Esophagus mucosa (tissue), 1 donor: ENCODE measurements at regions not wholly inside any gene's neighbourhood (a gene's known extent, or its start where the extent isn't known, plus 50 kb on each side); places are given as distances from the start of the nearest gene placed in this dataset.
A peak's percentile ranks its signal among the peaks of the same experiment; 100 is the strongest.

ENCODE experiments used
- ATAC-seq: fragments of 200-7000 bp; cut with Tn5 transposase; one replicate; pipeline ENCODE4 v1.9.1; 2020
- donor health status: DM: yes; HTN: yes; CAD: no.

DNA sequence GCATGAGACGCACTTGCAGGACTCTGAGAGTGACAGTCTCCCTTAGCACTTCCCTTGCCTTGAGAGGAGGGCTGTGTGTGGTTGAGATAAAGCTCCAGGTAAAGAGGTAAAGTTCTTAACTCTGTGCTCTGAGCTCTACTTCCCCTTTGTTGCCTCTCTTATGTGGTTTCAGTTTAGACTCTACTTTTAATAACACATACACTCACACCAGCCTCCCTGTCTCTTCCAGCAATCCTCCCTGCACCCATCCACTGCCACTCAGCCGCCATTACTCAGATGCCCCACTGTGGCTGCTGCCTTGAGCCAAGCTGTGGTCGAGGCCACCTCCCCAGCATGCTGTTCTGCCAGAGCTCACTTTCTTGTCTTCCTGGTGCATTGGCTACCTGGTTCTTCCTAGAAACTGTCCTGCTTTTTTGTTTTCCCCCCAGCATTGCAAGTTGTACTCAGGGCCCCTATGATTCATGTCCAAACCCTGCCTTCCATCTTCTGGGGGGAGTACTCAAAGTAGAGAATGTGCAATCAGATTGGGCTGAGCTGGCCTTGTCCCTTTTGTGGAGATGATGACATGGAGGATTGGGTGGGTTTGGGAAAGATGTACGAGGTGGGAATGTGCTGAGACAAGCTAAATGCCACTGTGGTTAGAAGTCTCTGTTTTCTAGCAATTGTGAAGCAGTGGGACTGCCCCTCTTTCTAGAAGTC, 115.5 kb upstream of the PARP11 start:
- peak; percentile 20 for ATAC-seq

DNA sequence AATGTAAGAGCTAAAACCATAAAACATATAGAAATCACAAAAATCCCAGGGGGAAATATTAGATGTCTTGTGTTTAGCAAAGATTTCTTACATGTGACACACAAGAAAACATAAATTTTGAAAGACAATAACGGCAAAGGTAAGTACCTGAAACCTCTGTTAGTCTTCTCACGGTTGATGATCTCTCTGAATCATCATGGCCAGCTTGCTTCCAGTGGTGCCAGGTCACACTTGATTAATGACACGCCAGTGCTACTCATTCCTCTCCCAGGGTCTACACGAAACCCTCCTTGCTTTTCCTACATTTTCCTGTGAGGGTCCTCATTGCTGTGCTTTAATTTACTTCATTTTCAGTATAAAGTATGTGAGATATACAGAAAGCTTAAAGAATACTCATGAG, 114.4 kb upstream of the PARP11 start:
- no peak for ATAC-seq

DNA sequence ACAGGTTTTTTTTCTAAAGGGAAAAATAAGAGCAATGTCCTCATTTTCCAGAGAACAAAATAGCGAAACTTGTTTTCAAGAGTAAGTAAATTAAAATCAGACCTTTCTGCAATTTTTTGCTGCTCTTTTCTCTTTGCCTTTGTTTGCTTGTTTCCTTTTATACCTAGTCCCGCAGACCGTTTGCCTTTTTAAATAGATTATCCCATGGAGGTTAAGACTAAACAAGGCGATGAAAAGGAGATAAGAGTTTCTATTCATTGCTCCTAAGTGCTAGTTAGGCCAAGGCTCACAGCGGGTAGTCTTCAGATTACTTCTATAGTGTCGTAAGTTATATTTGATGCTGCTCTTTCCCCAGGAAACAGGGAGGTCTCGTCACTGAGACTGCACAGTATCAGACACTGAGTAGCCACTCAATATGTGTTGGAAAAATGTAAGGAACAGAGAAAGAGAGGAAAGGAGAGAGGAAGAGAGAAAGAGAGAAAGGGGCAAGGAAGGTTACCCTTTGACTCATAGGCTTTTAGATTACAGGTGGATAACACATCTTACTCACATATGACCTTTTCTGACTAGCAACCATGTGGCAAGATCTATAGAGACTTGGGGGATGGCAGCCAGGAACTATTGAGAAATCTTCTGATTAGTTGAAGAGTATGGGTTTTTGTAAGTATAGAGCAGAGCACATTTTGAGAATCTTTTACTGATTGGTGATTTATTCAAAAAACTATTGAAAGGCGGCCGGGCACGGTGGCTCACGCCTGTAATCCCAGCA, 107.5 kb upstream of the PARP11 start:
- no peak for ATAC-seq

DNA sequence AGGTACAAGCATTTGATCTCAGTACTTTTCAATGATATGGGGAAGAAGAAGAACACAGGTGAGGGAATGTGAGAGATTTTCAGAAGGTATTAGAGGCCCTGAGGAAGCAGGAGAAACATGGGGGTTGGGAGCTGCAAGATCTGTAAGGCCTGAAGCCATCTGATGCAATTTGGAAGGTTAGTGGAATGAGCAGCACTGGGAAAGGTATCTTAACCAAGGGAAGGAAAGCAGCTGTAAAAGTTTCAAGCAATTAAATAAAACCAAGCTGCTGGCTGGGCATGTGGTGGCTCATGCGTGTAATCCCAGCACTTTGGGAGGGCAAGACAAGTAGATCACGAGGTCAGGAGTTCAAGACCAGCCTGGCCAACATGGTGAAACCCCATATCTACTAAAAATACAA, 104.4 kb upstream of the PARP11 start:
- ATAC-seq: no peak

DNA sequence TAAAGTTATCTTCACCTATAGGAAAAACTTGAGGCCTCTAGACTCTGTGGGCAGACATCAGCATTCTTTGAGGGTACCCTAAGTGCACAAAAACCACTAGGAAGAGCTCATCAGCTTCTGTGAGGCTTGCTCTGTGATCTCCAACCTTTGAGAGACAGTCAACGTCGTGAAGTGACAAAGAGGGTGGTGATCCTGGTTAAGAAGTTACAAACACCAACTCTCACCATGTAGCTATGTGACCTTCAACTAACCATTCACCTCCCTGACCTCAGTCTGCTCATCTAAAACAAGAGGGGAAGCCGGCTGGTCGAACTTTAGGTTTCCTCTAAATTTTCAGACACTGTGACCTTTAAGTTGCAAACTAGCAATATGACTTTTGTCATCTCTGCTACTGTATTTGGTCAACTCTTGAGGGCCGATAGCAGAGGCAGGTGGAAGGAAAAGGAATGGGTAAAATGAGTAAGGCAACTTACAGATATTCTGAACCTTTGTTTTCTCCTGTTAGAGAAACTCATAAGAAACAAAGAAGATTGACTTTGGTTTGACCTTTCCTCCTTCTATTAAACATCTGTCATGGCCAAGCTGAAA, 103.2 kb upstream of the PARP11 start:
- no peak for ATAC-seq

DNA sequence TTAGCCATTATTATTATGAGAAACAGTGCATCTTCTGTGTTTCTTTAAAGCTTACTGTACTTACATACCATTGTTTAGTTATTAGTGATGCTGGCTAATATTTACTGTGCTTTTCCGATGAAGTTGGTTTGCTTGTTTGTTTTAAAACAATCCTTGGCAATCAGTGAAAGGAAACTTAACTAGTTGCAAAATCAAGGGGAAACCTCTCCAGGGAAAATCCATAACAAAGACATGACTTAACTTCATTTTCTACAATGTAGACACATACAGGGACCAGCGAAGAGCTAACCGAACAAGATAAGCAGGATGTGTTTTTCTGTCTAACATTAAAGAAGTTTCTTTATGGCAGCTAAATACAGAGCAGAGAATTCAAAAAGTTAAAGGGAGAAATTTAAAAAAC, 102.5 kb upstream of the PARP11 start:
- no peak for ATAC-seq

DNA sequence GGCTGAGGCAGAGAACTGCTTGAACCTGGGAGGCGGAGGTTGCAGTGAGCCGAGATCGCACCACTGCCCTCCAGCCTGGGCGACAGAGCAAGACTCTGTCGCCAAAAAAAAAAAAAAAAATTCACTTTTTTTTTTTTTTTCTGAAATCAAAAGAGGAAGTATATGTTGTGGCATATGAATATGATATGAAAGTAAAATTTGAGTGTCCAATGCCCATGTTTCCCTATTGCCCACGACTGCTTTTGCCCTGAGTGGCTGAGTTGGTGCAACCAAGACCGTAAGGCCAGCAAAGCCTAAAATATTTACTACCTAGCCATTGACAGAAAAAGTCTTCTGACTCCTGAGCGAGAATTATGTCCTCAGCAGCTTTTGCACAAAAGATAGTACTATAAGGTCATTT, 101.7 kb upstream of the PARP11 start:
- no peak for ATAC-seq

DNA sequence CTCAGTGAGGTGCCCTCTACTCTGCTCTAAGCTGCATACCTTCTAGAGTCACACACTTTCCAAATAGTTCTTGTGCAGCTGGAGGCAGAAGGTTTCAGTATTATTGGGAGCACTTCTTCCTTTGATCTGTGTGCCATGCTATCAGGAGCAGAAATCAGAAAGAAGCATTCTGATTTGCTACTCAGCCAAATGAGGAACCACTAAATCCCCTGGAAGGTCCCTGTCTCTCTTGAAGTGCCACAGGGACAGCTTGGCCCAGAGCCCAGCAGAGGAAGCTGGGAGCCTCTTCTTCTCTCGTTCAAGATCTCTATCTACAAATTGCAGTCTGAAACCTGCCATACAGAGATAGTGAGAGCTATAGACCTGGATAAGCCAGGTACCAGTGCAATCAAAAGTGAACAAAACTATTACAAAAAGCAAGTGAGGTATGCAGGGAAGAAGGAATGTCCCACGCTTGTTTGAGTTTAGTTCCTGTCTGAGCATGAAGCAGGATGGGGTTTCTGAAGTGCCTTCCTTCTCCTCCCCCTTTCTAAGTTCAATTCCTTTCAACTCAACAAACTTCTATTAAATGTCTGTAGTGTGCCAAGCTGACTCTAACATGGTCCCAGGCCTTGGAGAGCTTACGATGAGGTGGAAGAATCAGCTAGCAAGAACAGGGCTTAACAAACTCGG, 100.9 kb upstream of the PARP11 start:
- ATAC-seq: no peak

DNA sequence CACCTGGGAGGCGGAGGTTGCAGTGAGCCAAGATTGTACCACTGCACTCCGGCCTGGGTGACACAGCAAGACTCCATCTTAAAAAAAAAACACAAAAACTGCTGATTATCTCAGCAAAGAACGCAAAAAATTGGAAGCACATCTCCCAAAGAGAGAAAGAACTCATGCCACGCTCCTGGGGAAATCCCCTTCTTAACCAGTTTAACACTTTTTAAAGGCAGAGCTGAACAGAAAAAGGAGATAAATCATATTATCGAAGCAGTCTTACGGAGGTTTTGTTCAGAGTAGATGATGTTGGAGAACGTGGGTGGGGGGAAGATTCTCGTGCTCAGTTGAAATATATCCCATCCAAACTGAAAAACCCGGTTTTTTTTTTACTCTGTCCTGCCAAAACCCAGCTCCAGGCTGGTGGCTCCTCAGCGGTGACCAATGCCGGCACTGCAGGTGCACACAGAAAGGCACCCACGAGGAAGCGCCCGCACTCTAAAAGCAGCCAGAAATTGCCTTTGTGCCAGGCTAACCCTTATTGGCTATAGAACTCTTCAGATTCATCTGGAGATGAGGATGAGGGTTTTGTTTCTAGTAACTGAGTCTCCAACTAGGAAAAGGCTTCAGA, 100.2 kb upstream of the PARP11 start:
- no peak for ATAC-seq

DNA sequence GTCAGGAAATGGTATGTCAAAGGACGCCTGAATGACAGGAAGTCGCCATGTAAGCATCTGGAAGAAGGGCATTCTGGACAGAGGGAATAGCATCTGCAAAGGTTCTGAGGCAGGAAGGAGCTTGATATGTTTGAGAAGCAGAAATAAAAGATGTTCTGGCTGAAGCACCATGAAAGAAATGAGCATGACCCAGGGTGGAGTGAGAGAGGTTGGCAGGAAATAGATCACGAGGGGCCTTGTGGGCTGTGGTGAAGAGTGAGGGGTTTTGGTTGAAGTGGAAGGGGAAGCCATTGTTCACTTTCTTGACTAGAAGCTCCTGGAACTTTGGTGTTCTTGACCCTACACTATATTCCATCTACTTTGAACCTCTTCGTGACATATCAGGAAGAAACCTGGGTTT, 99.4 kb upstream of the PARP11 start:
- ATAC-seq: no peak

DNA sequence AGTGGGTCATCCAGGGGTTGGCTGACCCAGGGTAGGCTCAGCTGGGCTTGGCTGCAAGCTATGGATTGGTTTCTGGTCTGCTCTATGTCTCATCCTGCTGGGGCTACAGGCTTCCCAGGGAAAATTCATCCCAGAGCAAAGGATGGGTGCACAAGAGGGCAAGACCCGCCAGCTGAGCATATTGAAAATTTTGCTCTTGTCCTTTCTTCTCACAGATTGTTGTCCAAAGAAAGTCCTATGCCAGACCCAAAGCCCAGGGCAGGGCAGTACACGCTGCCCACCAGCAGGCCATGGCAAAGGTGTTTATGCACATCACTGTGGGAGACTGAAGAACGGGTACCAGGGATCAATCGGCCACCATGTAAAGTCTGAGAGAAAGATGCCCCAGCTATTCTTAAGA, 95.3 kb upstream of the PARP11 start:
- ATAC-seq: no peak

DNA sequence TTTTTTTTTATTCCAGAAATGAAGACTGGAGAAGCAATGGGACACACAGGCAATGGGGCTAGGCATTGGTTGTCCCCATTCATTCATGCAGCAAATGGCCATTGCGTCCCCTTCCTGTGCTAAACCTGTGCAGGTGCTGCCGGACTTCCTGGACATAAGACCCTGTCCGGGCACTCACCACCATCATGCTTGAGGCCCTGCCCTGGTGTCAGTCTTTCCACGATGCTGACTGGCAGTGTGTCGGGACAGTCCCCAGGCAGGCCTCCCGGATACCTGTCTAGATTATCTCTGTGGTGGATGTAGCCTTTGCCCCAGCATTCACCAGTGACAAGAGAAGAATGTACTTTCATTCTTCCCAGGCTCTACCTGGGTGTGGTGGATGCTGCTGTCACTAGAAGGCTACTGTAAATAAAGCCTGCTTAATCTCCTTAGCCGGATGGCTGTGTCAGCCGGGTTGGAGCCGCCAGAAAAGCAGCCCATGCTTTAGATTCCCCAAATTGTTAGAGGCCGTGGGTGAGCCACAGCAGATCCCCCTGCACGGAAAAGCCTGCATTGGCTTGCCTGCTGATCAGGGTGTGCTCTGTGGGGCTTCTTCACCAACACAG, 94.5 kb upstream of the PARP11 start:
- peak; percentile 44 for ATAC-seq

DNA sequence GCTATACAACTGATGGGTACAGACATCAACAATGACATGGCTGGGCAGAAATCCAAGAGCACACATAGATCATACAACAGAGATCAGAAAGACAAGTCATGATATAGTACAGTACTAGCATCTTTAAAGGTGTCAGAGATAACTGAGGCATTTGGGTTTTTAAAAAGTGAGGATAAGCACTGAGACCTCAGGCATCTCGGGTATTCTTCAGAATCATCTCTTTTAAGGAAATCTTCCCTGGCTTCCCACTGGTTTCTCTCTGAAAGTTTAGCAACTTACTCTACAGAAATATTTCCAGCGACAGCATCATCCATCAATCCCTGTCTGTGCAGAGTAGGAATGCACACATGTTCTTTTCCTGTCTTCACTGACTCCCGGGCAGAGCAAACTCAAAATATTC, 93.2 kb upstream of the PARP11 start:
- ATAC-seq: no peak

DNA sequence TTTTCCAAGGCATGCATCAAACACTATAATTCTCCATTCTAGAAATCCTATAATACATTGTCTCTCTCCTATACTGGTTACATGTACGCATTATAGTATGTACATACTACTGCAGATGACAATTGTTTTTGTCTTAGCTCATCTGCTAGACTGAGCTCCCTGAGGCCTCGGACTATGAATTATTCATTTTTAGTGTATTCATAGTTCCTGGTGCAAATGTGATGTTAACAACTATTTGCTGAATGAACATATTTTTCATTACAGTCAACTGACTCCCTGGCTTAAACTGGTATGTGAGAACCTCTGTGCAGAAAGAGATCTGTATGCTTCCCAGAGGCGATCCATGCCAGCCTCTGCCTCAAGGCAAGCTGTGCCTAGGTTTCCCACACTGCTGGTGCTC, 91.8 kb upstream of the PARP11 start:
- no peak for ATAC-seq

DNA sequence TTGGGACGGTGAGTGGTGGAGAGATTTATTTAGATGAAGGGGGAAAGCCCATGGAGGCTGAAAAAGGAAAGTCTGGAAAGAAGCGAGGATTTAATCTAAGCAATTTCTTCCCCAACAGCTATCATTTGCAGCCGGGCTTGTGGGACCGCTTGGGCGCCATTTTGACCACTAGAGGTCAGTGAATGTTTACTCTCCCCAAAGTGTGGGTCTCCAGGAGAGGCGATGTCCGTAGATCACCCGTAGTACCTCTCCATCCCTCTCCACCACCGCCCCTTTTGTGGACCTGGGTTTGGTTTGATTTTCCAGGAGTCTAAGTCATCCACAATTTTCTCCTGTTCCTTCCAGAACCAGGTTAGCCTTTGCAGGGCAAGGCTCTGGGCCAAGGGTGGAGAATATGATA, 91.2 kb upstream of the PARP11 start:
- no peak for ATAC-seq

DNA sequence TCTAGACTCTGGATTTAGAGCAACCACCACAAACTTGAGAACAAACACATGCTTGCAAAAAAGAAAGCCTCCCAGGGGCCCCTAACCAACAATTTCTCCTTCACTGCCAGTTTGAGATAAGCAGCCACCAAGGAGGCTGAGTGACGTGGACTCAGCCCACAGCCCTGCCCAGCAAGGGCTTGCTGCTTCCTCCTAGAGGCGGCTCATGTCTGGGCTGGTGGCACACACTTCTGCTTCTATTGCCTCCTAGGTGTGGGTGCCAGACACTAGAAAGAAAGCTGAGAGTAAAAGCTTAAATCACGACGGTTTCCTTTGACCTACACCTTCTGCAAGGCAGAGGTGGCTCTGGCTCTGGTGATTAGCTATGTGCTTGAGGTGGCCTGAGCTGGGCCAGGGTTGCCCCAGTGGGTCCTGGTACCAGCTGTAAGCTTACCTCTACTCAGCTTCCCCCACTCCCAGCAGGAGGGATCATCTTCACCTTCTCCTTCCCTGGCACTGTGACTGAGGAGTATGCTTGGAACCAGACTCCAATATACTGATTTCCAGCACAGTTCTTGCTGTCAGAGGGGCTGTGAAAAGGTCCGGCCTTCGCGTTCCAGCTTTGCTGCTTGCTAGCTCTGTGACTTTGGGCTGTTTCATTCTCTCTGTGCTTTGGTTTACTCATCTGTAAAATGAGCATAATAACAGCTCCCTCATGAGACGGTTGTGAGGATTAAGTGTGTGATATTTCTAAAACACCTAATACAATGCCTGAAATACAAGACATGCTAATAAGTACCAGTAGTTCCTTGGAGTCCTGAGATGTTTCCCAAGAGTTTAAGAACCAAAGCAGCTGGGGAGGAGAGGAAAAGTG, 89.7 kb upstream of the PARP11 start:
- ATAC-seq: no peak

DNA sequence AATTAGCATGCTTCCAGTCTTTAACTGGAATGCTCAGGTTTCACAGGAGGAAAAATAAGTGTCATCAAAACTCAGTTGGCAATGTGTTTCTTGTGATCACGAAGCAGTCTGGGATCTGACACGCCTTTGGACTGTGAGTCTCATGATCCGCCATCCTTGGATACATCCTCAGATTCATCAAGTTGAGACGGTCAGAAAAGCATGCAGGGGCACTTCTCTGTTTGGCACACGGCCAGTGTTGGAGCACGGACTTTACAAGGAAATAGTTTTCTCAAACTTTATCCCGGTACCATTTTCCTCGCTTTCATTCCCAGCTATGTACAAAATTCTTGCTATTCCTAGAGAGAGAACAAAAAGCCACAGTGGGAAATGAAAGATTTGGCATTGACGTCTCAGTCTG, 88.4 kb upstream of the PARP11 start:
- no peak for ATAC-seq

DNA sequence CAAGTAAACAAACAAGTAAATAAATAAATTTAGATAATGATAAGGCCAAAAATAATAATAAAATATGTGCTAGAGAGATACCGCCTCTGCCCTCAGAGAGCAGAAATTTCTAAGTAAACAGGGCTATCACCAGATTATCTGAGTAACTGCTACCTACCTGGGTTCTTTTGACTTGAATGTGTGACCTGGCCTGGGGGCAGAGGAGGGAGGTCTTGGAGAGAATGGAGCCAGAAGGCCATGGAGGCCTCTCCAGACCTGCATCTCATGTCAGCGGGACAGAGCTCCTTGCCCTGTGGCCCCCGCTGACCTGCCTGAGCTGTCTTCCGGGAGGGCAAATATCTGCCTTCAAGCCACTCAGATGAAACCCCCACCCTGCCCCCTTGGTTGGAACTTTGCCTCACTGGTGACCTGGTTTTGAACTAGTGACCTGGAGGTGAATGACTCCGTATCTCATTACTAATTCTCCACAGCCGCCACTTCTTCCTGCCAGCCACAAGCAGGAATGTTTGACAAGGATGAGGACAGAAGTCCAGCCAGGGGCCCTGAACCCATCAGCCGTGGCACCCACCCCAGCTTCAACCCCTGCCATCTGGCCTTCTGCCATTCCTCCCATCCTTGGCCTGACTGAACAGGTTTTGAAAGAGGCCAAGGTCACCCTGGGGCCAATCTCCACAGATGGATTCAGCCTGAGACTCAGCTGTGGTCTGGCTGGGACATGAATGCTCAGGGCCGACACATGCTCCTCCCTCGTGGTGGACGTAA, 86.8 kb upstream of the PARP11 start:
- no peak for ATAC-seq

DNA sequence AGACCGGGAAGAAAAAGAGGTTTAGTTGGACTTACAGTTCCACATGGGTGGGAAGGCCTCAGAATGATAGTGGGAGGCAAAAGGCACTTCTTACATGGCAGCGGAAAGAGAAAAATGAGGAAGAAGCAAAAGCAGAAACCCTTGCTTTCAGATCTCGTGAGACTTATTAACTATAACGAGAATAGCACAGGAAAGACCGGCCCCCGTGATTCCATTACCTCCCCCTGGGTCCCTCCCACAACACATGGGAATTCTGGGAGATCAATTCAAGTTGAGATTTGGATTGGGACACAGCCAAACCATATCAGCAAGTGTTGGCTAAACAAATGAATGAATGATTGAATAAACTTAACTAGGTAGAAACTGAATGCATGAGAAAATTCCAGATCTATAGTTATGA, 85.3 kb upstream of the PARP11 start:
- ATAC-seq: no peak

DNA sequence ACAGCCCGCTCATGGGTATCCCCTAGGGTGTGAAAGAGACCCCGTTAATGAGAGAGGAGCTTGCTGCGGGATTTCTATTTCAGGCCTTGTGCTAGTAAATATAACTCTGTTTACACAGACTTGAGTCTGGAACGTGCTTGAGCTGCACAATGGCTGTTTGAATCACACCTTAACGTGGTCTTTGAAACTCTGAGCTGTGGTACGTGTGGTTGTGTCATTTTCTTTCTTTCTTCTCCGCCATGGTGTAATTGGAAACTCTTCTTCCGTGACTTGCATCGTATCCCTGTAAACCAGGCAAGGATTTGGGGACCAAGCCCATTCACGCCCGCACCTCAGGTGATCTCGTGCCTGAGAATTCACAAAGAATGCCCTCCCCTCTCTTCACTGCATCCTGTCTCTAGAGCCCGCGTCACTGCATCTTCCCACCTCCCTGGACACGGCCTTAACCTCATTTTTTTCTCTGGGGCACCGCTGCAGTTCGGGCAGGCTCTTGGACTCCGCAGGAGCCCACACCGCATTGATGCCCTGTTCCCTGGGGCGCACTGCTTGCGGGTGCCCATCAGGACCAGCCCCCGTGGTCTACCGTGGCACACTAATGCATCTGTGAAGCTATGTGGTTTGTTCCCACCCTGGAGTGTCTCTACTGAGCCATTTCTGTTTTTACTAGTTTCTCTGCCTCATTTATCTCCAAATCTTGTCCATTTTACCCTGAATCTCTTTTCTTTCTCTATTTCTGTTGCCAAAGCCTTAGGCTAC, 78.4 kb upstream of the PARP11 start:
- no peak for ATAC-seq
